IMR-90 (cell line): ENCODE measurements at regions not wholly inside any gene's neighbourhood (a gene's known extent, or its start where the extent isn't known, plus 50 kb on each side); places are given as distances from the start of the nearest gene placed in this dataset.

ENCODE experiments used
- ATAC-seq: fragments of 200-7000 bp; cut with Tn5 transposase; 2 replicates; pipeline ENCODE4 v1.9.1; 2020; ENCODE audit warnings: low read depth, mild to moderate bottlenecking, moderate library complexity
- BruUV-seq: library from RNA; stranded (reverse); fragments of 400-500 nt; replicated peaks from 2 replicates; lab custom pipeline; 2021; lab: Mats Ljungman, UMichigan
- CTCF ChIA-PET: fragments of 300-600 bp; formaldehyde crosslinking; extraction: SDS; loops from one replicate; lab custom pipeline; 2021; ENCODE audit warnings: antibody characterized with exemption; lab: Yijun Ruan, JAX
- POLR2A ChIA-PET: fragments of 300-600 bp; sonication (Branson Sonifier 250); formaldehyde crosslinking; loops from one replicate; lab custom pipeline; 2022; ENCODE audit warnings: antibody characterized with exemption; ENCODE audit not compliant: unreplicated experiment; lab: Charles Lee
- DNase-seq: peaks from one replicate; pipeline ENCODE4 v3.0.0; 2013
- H2AFZ ChIP-seq: replicated peaks from 2 replicates; pipeline ENCODE3; 2013; ENCODE audit warnings: low read length, mild to moderate bottlenecking; ENCODE audit not compliant: poor library complexity
- H2AK5ac ChIP-seq: 2 replicates; pipeline ENCODE4 v1.6.1; 2013; ENCODE audit warnings: low read depth, low read length, inconsistent platforms
- H2AK9ac ChIP-seq: replicated peaks from 2 replicates; pipeline ENCODE3; 2013; ENCODE audit warnings: mild to moderate bottlenecking, low read depth, low read length, moderate library complexity; ENCODE audit not compliant: poor library complexity
- H2BK120ac ChIP-seq: 2 replicates; pipeline ENCODE4 v1.6.1; 2013; ENCODE audit warnings: low read depth, low read length, inconsistent platforms
- H2BK15ac ChIP-seq: 3 replicates; pipeline ENCODE4 v1.6.1; 2013; ENCODE audit warnings: low read depth, low read length, inconsistent platforms
- H2BK20ac ChIP-seq: 2 replicates; pipeline ENCODE4 v1.6.1; 2013; ENCODE audit warnings: low read depth, mild to moderate bottlenecking, inconsistent platforms, low read length, moderate library complexity
- H2BK5ac ChIP-seq: 2 replicates; pipeline ENCODE4 v1.6.1; 2013; ENCODE audit warnings: mild to moderate bottlenecking, low read depth, low read length, inconsistent platforms; ENCODE audit not compliant: poor library complexity, severe bottlenecking
- H3K14ac ChIP-seq: replicated peaks from 2 replicates; pipeline ENCODE4 v1.6.1; 2013; ENCODE audit warnings: low read depth, low read length, inconsistent platforms
- H3K18ac ChIP-seq: 2 replicates; pipeline ENCODE4 v1.6.1; 2013; ENCODE audit warnings: low read depth, low read length, control low read depth
- H3K23ac ChIP-seq: 2 replicates; pipeline ENCODE4 v1.6.1; 2013; ENCODE audit warnings: low read depth, low read length, inconsistent platforms
- H3K27ac ChIP-seq: 2 replicates; pipeline ENCODE4 v1.5.1; 2013; ENCODE audit warnings: mild to moderate bottlenecking, control low read depth, low read length; ENCODE audit not compliant: insufficient read depth
- H3K27me3 ChIP-seq: 2 replicates; pipeline ENCODE4 v1.6.1; 2013; ENCODE audit warnings: low read length; ENCODE audit not compliant: control insufficient read depth, insufficient read depth
- H3K36me3 ChIP-seq: 2 replicates; pipeline ENCODE4 v1.6.1; 2013; ENCODE audit warnings: low read length, mixed read lengths; ENCODE audit not compliant: control insufficient read depth, insufficient read depth
- H3K4ac ChIP-seq: 2 replicates; pipeline ENCODE4 v1.6.1; 2013; ENCODE audit warnings: low read depth, low read length, inconsistent platforms
- H3K4me1 ChIP-seq: 2 replicates; pipeline ENCODE4 v1.6.1; 2013; ENCODE audit warnings: low read length, mixed read lengths; ENCODE audit not compliant: control insufficient read depth, insufficient read depth
- H3K4me2 ChIP-seq: 2 replicates; pipeline ENCODE4 v1.6.1; 2013; ENCODE audit warnings: low read depth, mild to moderate bottlenecking, control low read depth, low read length, moderate library complexity
- H3K4me3 ChIP-seq: 2 replicates; pipeline ENCODE4 v1.5.1; 2013; ENCODE audit warnings: low read depth, mild to moderate bottlenecking, control low read depth, low read length, moderate library complexity; ENCODE audit not compliant: insufficient read depth
- H3K56ac ChIP-seq: 2 replicates; pipeline ENCODE4 v1.6.1; 2013; ENCODE audit warnings: low read length, inconsistent platforms; ENCODE audit not compliant: insufficient read depth; ENCODE audit errors: extremely low read depth
- H3K79me1 ChIP-seq, 2 experiments: 2 replicates each; pipeline ENCODE4 v1.6.1; 2013; ENCODE audit warnings: low read length in 2 of 2, inconsistent platforms in 1 of 2, low read depth in 1 of 2
- H3K9ac ChIP-seq: 2 replicates; pipeline ENCODE4 v1.6.1; 2013; ENCODE audit warnings: low read depth, low read length, control low read depth
- H3K9me1 ChIP-seq: 2 replicates; pipeline ENCODE4 v1.6.1; 2013; ENCODE audit warnings: low read length, inconsistent platforms; ENCODE audit not compliant: insufficient read depth
- H3K9me3 ChIP-seq: 2 replicates; pipeline ENCODE4 v1.6.1; 2013; ENCODE audit warnings: low read length; ENCODE audit not compliant: control insufficient read depth, insufficient read depth
- H4K20me1 ChIP-seq: 2 replicates; pipeline ENCODE4 v1.6.1; 2013; ENCODE audit warnings: low read length, inconsistent platforms; ENCODE audit not compliant: insufficient read depth
- H4K5ac ChIP-seq: 2 replicates; pipeline ENCODE4 v1.6.1; 2013; ENCODE audit warnings: mild to moderate bottlenecking, low read depth, low read length, control low read depth
- H4K8ac ChIP-seq, 2 experiments: 2 replicates each; pipeline ENCODE4 v1.6.1; 2013; ENCODE audit warnings: low read depth in 2 of 2, low read length in 2 of 2, control low read depth in 1 of 2, inconsistent platforms in 1 of 2
- H4K91ac ChIP-seq: 2 replicates; pipeline ENCODE4 v1.6.1; 2013; ENCODE audit warnings: low read depth, low read length, inconsistent platforms; ENCODE audit not compliant: insufficient read depth
- BHLHE40 ChIP-seq: fragments of 150-350 bp; IDR thresholded peaks from 2 replicates; pipeline ENCODE4 v1.6.1; 2016; ENCODE audit warnings: mild to moderate bottlenecking, low read depth, low read length
- CEBPB ChIP-seq: IDR thresholded peaks from 2 replicates; pipeline ENCODE4 v1.6.1; 2012; ENCODE audit warnings: low read depth, low read length, improper control_type of control experiment
- CHD1 ChIP-seq: IDR thresholded peaks from 2 replicates; pipeline ENCODE4 v1.6.1; 2012; ENCODE audit warnings: low read depth, low read length, improper control_type of control experiment
- FOS ChIP-seq: fragments of 150-350 bp; IDR thresholded peaks from 2 replicates; pipeline ENCODE4 v1.6.1; 2016; ENCODE audit warnings: low read depth, low read length
- MAFK ChIP-seq: IDR thresholded peaks from 2 replicates; pipeline ENCODE4 v1.6.1; 2012; ENCODE audit warnings: low read depth, low read length, improper control_type of control experiment
- MAZ ChIP-seq: IDR thresholded peaks from 2 replicates; pipeline ENCODE4 v1.6.1; 2012; ENCODE audit warnings: low read depth, mild to moderate bottlenecking, low read length, improper control_type of control experiment, moderate library complexity, borderline replicate concordance
- MXI1 ChIP-seq: IDR thresholded peaks from 2 replicates; pipeline ENCODE4 v1.6.1; 2012; ENCODE audit warnings: low read depth, mild to moderate bottlenecking, low read length, moderate library complexity, borderline replicate concordance
- NFE2L2 ChIP-seq: fragments of 150-350 bp; IDR thresholded peaks from 2 replicates; pipeline ENCODE4 v1.6.1; 2016; ENCODE audit warnings: low read depth, mild to moderate bottlenecking, low read length
- POLR2A ChIP-seq: IDR thresholded peaks from 2 replicates; pipeline ENCODE4 v1.6.1; 2012; ENCODE audit warnings: mild to moderate bottlenecking, low read depth, low read length
- RAD21 ChIP-seq: IDR thresholded peaks from 2 replicates; pipeline ENCODE4 v1.6.1; 2012; ENCODE audit warnings: low read length, improper control_type of control experiment
- RCOR1 ChIP-seq: IDR thresholded peaks from 2 replicates; pipeline ENCODE4 v1.6.1; 2012; ENCODE audit warnings: mild to moderate bottlenecking, low read length, improper control_type of control experiment; ENCODE audit not compliant: insufficient replicate concordance
- RFX5 ChIP-seq: IDR thresholded peaks from 2 replicates; pipeline ENCODE4 v1.8.0; 2012; ENCODE audit warnings: low read depth, mild to moderate bottlenecking, low read length, moderate library complexity
- SMC3 ChIP-seq: fragments of 150-350 bp; IDR thresholded peaks from 2 replicates; pipeline ENCODE4 v1.6.1; 2016; ENCODE audit warnings: low read depth, mild to moderate bottlenecking, antibody characterized with exemption, low read length, moderate library complexity
- WGBS, 2 experiments: methylation state at CpG; one replicate each; pipeline versions ENCODE4 v1.1.5 to v1.1.7; 2013; ENCODE audit warnings: missing lambda C conversion rate in 2 of 2; ENCODE audit not compliant: insufficient read length in 1 of 2; ENCODE audit errors: extremely low coverage in 2 of 2; 5-methylcytosine and 5-hydroxymethylcytosine counted together
- dilution Hi-C: fragments of 300-500 bp; cut with HindIII; formaldehyde crosslinking; loops from one replicate; pipeline ENCODE4 v1.14.3; 2018; ENCODE audit warnings: low sequenced_read_pairs; ENCODE audit not compliant: unreplicated experiment
- in situ Hi-C: fragments of 300-500 bp; cut with MboI; formaldehyde crosslinking; loops from 3 replicates; pipeline ENCODE4 v1.14.3; 2019; ENCODE audit warnings: low sequenced_read_pairs, inconsistent platforms, mixed read lengths
- intact Hi-C: fragments of 100-400 bp; cut with micrococcal nuclease; formaldehyde crosslinking; loops from 2 replicates; pipeline ENCODE4 v1.10.0; 2022
- TF ChIP-seq, protein P1 (sequence below): conservative IDR thresholded peaks from 2 replicates; pipeline ENCODE4 v1.5.1; 2012; ENCODE audit warnings: mild to moderate bottlenecking, low read depth, low read length, improper control_type of control experiment
- TF ChIP-seq, protein P2 (sequence below): fragments of 150-350 bp; IDR thresholded peaks from 2 replicates; pipeline ENCODE4 v1.6.1; 2016; ENCODE audit warnings: low read depth, mild to moderate bottlenecking, low read length, moderate library complexity, borderline replicate concordance
- TF ChIP-seq, protein P3 (sequence below): fragments of 150-350 bp; IDR thresholded peaks from 2 replicates; pipeline ENCODE4 v1.6.1; 2017; ENCODE audit warnings: mild to moderate bottlenecking, antibody characterized with exemption, low read length, low read depth

DNA sequence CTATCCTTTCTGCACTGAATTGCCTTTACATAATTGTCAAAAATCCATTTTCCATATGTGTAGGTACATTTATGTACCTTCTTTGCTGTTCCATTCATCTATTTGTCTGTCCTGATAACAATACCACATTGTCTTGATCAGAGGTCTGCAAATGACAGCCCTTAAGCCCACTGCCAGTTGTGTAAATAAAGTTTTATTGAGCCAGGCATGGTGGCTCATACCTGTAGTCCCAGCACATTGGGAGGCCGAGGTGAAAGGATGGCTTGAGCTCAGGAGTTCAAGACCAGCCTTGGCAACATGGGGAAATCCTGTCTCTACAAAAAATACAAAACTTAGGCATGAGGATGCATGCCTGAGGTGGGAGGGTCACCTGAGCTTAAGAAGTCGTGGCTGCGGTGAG lies 121.0 kb downstream of the TFCP2L1 start:
- Histone ChIP-seq H3K9ac (no peak overlapping the region), H3K79me1 (no peaks in the 10 kb centered on the region), H2AK5ac (no peak overlapping the region), H3K4me1 (no peaks in the 10 kb centered on the region), H4K8ac (no peak overlapping the region), H3K18ac (no peak overlapping the region), H3K27me3 (peaks cover 6% of the 10 kb centered on the region), H2BK15ac (no peak overlapping the region), H4K5ac (no peak overlapping the region), H3K27ac (no peak overlapping the region), H4K20me1 (no peaks in the 10 kb centered on the region), H2BK20ac (no peak overlapping the region), H3K4me2 (no peak overlapping the region), H3K23ac (no peak overlapping the region), H4K91ac (no peak overlapping the region), H3K9me3 (no peaks in the 10 kb centered on the region), H2AK9ac (no peak overlapping the region), H3K4me3 (no peak overlapping the region), H3K9me1 (no peaks in the 10 kb centered on the region), H2AFZ (no peak overlapping the region), H3K14ac (no peak overlapping the region), H3K56ac (no peak overlapping the region), H3K36me3 (no peaks in the 10 kb centered on the region), H2BK5ac (no peak overlapping the region), H3K4ac (no peak overlapping the region), H2BK120ac (no peak overlapping the region)
- ATAC-seq (no peak), DNase-seq (no peak)
- dilution Hi-C loops: no loop called here
- in situ Hi-C loops: no loop called here
- BruUV-seq: no TSS peak
- POLR2A ChIA-PET: no interaction called here
- TF ChIP-seq RFX5 (no peak), BHLHE40 (no peak), RCOR1 (no peak), POLR2A (no peak), FOS (no peak), CHD1 (no peak), MAFK (no peak), MAZ (no peak), CEBPB (no peak), MXI1 (no peak), RAD21 (no peak), NFE2L2 (no peak), SMC3 (no peak)
- TF ChIP-seq, protein P1, sequence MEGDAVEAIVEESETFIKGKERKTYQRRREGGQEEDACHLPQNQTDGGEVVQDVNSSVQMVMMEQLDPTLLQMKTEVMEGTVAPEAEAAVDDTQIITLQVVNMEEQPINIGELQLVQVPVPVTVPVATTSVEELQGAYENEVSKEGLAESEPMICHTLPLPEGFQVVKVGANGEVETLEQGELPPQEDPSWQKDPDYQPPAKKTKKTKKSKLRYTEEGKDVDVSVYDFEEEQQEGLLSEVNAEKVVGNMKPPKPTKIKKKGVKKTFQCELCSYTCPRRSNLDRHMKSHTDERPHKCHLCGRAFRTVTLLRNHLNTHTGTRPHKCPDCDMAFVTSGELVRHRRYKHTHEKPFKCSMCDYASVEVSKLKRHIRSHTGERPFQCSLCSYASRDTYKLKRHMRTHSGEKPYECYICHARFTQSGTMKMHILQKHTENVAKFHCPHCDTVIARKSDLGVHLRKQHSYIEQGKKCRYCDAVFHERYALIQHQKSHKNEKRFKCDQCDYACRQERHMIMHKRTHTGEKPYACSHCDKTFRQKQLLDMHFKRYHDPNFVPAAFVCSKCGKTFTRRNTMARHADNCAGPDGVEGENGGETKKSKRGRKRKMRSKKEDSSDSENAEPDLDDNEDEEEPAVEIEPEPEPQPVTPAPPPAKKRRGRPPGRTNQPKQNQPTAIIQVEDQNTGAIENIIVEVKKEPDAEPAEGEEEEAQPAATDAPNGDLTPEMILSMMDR: no peak
- TF ChIP-seq, protein P2, sequence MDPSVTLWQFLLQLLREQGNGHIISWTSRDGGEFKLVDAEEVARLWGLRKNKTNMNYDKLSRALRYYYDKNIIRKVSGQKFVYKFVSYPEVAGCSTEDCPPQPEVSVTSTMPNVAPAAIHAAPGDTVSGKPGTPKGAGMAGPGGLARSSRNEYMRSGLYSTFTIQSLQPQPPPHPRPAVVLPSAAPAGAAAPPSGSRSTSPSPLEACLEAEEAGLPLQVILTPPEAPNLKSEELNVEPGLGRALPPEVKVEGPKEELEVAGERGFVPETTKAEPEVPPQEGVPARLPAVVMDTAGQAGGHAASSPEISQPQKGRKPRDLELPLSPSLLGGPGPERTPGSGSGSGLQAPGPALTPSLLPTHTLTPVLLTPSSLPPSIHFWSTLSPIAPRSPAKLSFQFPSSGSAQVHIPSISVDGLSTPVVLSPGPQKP: no peak
- TF ChIP-seq, protein P3, sequence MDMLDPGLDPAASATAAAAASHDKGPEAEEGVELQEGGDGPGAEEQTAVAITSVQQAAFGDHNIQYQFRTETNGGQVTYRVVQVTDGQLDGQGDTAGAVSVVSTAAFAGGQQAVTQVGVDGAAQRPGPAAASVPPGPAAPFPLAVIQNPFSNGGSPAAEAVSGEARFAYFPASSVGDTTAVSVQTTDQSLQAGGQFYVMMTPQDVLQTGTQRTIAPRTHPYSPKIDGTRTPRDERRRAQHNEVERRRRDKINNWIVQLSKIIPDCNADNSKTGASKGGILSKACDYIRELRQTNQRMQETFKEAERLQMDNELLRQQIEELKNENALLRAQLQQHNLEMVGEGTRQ: no peak
- intact Hi-C loops: no loop called here
- CTCF ChIA-PET: no interaction called here
- 50% methylated on average over 2 of the region's 3 CpGs; no CpG with 5 or more reads in 1 of the 2 experiments for WGBS, 2 experiments
